ENCODE measurements at regions not wholly inside any gene's neighbourhood (a gene's known extent, or its start where the extent isn't known, plus 50 kb on each side); places are given as distances from the start of the nearest gene placed in this dataset.

- DNase-seq, result no peak
Measured at GRCh38 chr10:128694168-128694850, 568.1 kb upstream of the MKI67 start.

- no peak for DNase-seq
Measured at GRCh38 chr10:128694851-128695725, 568.9 kb upstream of the MKI67 start.

- no peak for DNase-seq
Measured at GRCh38 chr10:128695931-128696330, 569.7 kb upstream of the MKI67 start.

- no peak for DNase-seq
Measured at GRCh38 chr10:128697437-128697836, 571.2 kb upstream of the MKI67 start.

- no peak for DNase-seq
Measured at GRCh38 chr10:128701381-128701780, 575.2 kb upstream of the MKI67 start.

- no peak for DNase-seq
Measured at GRCh38 chr10:128701837-128702236, 575.6 kb upstream of the MKI67 start.

- no peak for DNase-seq
Measured at GRCh38 chr10:128704716-128705115, 578.5 kb upstream of the MKI67 start.

GRCh38 chr10:128708182-128708581 is 582.0 kb upstream of the MKI67 start:
- no peak for DNase-seq

- no peak for DNase-seq
Measured at GRCh38 chr10:128709686-128710085, 583.5 kb upstream of the MKI67 start.

- DNase-seq, result no peak
Measured at GRCh38 chr10:128710098-128710797, 584.0 kb upstream of the MKI67 start.

GRCh38 chr10:128710798-128711183 is 584.6 kb upstream of the MKI67 start:
- DNase-seq, result no peak

GRCh38 chr10:128711806-128712205 is 585.6 kb upstream of the MKI67 start:
- no peak for DNase-seq

GRCh38 chr10:128712661-128713400 is 586.6 kb upstream of the MKI67 start:
- DNase-seq, result no peak

GRCh38 chr10:128713471-128713870 is 587.2 kb upstream of the MKI67 start:
- DNase-seq, result no peak

GRCh38 chr10:128713874-128714570 is 587.8 kb upstream of the MKI67 start:
- no peak for DNase-seq

- DNase-seq, result no peak
Measured at GRCh38 chr10:128714644-128715415, 588.6 kb upstream of the MKI67 start.

- DNase-seq, result no peak
Measured at GRCh38 chr10:128716181-128716580, 590.0 kb upstream of the MKI67 start.

GRCh38 chr10:128721963-128722445 is 595.8 kb upstream of the MKI67 start:
- no peak for DNase-seq

- no peak for DNase-seq
Measured at GRCh38 chr10:128722947-128723346, 596.7 kb upstream of the MKI67 start.

GRCh38 chr10:128723631-128724205 is 597.5 kb upstream of the MKI67 start:
- no peak for DNase-seq

- DNase-seq, result no peak
Measured at GRCh38 chr10:128725531-128725930, 599.3 kb upstream of the MKI67 start.

Measured in activated naive CD4-positive, alpha-beta T cell (primary cell).